ENCODE measurements at regions not wholly inside any gene's neighbourhood (a gene's known extent, or its start where the extent isn't known, plus 50 kb on each side); places are given as distances from the start of the nearest gene placed in this dataset.

DNA sequence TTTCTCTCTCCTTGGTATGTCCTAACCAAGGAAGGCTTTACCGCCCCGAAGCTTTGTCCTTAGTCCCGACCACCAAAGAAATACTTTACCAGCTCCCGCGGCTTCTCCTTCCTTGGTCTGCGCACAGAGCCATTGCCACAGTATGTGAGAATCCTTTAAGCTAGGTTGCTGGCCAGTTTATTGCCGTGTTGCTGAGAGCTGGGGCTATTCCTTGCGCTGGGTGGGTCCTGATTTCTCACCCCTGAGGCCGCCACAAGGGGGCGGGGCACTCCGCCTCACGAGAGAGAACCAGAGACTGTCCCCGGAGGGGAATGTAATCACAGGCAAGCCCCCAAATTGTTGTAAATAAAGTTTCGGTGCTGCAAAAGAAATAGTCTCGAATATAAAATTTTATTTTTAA is 331.0 kb upstream of the PCDH10 start:
- no peaks in the 10 kb centered on the region for H3K9me3 ChIP-seq
- no peak overlapping the region for H3K4me3 ChIP-seq
- DNase-seq (ENCODE audit: low spot score): no peak
- H3K4me1 ChIP-seq: no peaks in the 10 kb centered on the region
- TF ChIP-seq, protein P1, sequence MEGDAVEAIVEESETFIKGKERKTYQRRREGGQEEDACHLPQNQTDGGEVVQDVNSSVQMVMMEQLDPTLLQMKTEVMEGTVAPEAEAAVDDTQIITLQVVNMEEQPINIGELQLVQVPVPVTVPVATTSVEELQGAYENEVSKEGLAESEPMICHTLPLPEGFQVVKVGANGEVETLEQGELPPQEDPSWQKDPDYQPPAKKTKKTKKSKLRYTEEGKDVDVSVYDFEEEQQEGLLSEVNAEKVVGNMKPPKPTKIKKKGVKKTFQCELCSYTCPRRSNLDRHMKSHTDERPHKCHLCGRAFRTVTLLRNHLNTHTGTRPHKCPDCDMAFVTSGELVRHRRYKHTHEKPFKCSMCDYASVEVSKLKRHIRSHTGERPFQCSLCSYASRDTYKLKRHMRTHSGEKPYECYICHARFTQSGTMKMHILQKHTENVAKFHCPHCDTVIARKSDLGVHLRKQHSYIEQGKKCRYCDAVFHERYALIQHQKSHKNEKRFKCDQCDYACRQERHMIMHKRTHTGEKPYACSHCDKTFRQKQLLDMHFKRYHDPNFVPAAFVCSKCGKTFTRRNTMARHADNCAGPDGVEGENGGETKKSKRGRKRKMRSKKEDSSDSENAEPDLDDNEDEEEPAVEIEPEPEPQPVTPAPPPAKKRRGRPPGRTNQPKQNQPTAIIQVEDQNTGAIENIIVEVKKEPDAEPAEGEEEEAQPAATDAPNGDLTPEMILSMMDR (IDR thresholded peaks at IDR 0.05): no peak
- no peak overlapping the region for H3K27ac ChIP-seq
- no peaks in the 10 kb centered on the region for H3K36me3 ChIP-seq
- no peaks in the 10 kb centered on the region for H3K27me3 ChIP-seq

DNA sequence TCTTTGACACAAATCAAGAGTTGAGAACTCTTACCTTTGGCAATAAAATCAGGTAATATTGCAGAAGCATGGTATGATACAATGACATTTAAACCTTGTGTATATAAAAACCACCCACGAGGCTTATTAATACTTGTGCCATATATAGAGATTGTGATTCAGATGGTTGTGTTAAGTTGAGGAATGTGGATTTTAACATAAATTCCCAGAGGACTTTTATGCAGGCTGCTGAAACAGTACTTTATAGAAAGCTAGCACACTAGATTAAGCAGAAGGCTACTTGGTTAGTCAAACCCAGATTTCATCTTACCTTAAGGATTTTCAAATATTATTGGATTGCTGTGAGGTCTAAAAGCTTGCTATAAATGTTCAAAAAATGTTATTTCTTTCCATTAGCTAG is 325.7 kb upstream of the PCDH10 start:
- H3K27me3 ChIP-seq: no peaks in the 10 kb centered on the region
- H3K9me3 ChIP-seq: no peaks in the 10 kb centered on the region
- no peaks in the 10 kb centered on the region for H3K36me3 ChIP-seq
- no peak for DNase-seq (ENCODE audit: low spot score)
- TF ChIP-seq, protein P1 (IDR thresholded peaks at IDR 0.05): no peak
- H3K27ac ChIP-seq: no peak overlapping the region
- no peak overlapping the region for H3K4me3 ChIP-seq
- H3K4me1 ChIP-seq: no peaks in the 10 kb centered on the region

DNA sequence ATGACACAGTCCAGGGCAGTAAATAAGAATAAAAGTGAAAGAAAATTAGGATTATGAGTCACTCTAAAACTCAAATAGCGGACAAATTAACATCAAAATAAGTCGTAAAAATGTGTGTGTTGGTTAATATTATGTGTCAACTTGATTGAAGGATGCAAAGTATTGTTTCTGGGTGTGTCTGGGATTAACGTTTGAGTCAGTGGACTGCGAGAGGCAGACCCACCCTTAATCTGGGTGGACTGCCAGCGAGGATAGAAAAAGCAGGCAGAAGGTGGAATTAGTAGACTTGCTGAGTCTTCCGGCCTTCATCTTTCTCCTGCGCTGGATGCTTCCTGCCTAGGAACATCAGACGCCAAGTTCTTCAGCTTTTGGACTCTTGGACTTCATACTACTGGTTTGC is 324.3 kb upstream of the PCDH10 start:
- no peaks in the 10 kb centered on the region for H3K27me3 ChIP-seq
- H3K4me3 ChIP-seq: no peak overlapping the region
- H3K4me1 ChIP-seq: no peaks in the 10 kb centered on the region
- H3K36me3 ChIP-seq: no peaks in the 10 kb centered on the region
- TF ChIP-seq, protein P1 (IDR thresholded peaks at IDR 0.05): no peak
- H3K27ac ChIP-seq: no peak overlapping the region
- H3K9me3 ChIP-seq: no peaks in the 10 kb centered on the region
- DNase-seq (ENCODE audit: low spot score): no peak

DNA sequence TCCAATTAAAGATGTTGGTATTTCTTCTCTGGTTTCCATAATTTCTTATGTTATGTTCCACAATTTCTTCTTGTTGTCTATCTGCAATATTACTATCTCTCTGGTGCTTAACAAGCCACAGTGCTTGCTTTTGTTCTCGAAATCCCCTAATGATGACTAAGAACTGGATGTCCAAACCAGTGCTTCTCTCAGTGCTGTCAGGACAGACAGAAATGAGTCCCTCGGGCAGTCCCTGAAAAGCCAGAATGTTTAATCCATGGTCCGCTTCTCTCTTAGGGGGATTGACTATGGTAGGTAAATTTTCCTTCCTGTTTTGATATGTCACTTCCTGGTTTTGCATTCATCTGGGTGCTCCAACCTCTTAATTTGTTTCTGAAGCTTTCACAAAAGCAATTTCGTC is 321.6 kb upstream of the PCDH10 start:
- no peaks in the 10 kb centered on the region for H3K9me3 ChIP-seq
- no peaks in the 10 kb centered on the region for H3K4me1 ChIP-seq
- H3K27ac ChIP-seq: no peak overlapping the region
- H3K4me3 ChIP-seq: no peak overlapping the region
- TF ChIP-seq, protein P1 (IDR thresholded peaks at IDR 0.05): no peak
- H3K27me3 ChIP-seq: no peaks in the 10 kb centered on the region
- no peak for DNase-seq (ENCODE audit: low spot score)
- no peaks in the 10 kb centered on the region for H3K36me3 ChIP-seq

DNA sequence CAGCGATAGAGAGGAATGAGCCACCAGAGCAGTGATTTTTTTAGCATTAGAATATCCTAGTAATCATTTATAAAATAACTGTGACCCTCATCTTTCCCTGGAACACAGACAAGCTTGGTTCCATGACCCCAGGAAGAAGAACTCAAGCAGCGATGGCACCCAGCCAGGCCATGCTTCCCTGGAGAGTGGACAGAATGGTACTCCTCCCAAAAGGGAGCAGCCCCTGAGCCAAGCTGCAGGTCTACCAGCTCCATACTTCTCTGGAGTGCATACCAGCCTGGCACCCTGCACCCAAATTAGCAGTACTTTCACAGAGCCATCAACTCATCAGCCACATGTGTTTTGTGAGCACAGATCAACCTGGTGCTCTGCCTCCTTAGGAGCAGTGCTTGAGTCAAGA is 310.9 kb upstream of the PCDH10 start:
- TF ChIP-seq, protein P1 (IDR thresholded peaks at IDR 0.05): no peak
- H3K9me3 ChIP-seq: peaks cover 0 to 18% of the 10 kb centered on the region in 2 donors
- no peak overlapping the region for H3K4me3 ChIP-seq
- DNase-seq (ENCODE audit: low spot score): no peak
- H3K27ac ChIP-seq: no peak overlapping the region
- H3K4me1 ChIP-seq: no peaks in the 10 kb centered on the region
- no peaks in the 10 kb centered on the region for H3K36me3 ChIP-seq
- no peaks in the 10 kb centered on the region for H3K27me3 ChIP-seq

DNA sequence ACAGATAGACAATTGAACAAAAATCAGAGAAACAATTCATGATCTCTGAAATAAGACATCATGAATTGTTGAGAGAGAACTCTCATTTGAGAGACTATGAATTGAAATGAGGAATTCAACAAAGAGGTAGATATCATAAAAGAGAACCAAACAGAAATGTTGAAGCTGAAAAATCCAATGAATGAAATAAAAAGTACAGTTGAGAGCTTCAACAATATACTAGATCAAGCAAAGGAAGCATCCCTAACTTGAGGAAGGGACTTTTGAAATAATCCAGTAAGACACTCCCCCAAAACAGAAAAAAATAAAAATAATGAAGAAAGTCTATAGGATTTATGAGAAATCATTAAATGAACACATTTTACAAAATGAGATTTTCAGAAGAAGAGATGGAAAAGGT is 310.0 kb upstream of the PCDH10 start:
- TF ChIP-seq, protein P1 (IDR thresholded peaks at IDR 0.05): no peak
- Histone ChIP-seq H3K4me3 (no peak overlapping the region), H3K4me1 (no peaks in the 10 kb centered on the region), H3K27me3 (no peaks in the 10 kb centered on the region), H3K36me3 (no peaks in the 10 kb centered on the region), H3K27ac (no peak overlapping the region), H3K9me3 (peaks cover 0 to 18% of the 10 kb centered on the region in 2 donors)
- no peak for DNase-seq (ENCODE audit: low spot score)

Data from right atrium auricular region (tissue), 2 donors.